Liver (tissue), 8 donors: ENCODE measurements at regions not wholly inside any gene's neighbourhood (a gene's known extent, or its start where the extent isn't known, plus 50 kb on each side); places are given as distances from the start of the nearest gene placed in this dataset.
A peak's percentile ranks its signal among the peaks of the same experiment; 100 is the strongest.

Source experiments
- DNase-seq: peaks from one replicate; pipeline ENCODE4 v3.0.0-alpha.2; 2017; ENCODE audit warnings: low spot score
- H3K27ac ChIP-seq, 2 donors: one replicate each; pipeline ENCODE4 v1.7.0; 2013; ENCODE audit warnings: inconsistent platforms in 2 of 2, low read length in 2 of 2, control low read depth in 1 of 2, low read depth in 1 of 2, mild to moderate bottlenecking in 1 of 2
- H3K27me3 ChIP-seq, 4 donors: one replicate each; pipeline versions ENCODE4 v1.6.1 to v1.7.0; 2013; ENCODE audit warnings: low read length in 3 of 4, inconsistent platforms in 1 of 4, mild to moderate bottlenecking in 1 of 4, moderate library complexity in 1 of 4; ENCODE audit not compliant: control insufficient read depth in 4 of 4, insufficient read depth in 4 of 4
- H3K36me3 ChIP-seq, 4 donors: one replicate each; pipeline versions ENCODE4 v1.6.1 to v1.7.0; 2013; ENCODE audit warnings: low read length in 3 of 4, mild to moderate bottlenecking in 3 of 4, low read depth in 1 of 4, moderate library complexity in 1 of 4; ENCODE audit not compliant: control insufficient read depth in 4 of 4, insufficient read depth in 3 of 4
- H3K4me1 ChIP-seq, 4 donors: one replicate each; pipeline versions ENCODE4 v1.6.1 to v1.7.0; 2013; ENCODE audit warnings: low read length in 3 of 4, mild to moderate bottlenecking in 3 of 4, moderate library complexity in 1 of 4; ENCODE audit not compliant: control insufficient read depth in 4 of 4, insufficient read depth in 4 of 4
- H3K4me3 ChIP-seq, 3 donors: one replicate each; pipeline versions ENCODE4 v1.6.1 to v1.7.0; 2013; ENCODE audit warnings: low read length in 3 of 3, control low read depth in 1 of 3, low read depth in 1 of 3, mild to moderate bottlenecking in 1 of 3
- H3K9ac ChIP-seq, 2 donors: one replicate each; pipeline ENCODE4 v1.7.0; 2013; ENCODE audit warnings: low read length in 2 of 2, mild to moderate bottlenecking in 2 of 2, moderate library complexity in 2 of 2, control low read depth in 1 of 2, low read depth in 1 of 2
- H3K9me3 ChIP-seq, 4 donors: one replicate each; pipeline versions ENCODE4 v1.6.1 to v1.7.0; 2013; ENCODE audit warnings: low read length in 3 of 4; ENCODE audit not compliant: control insufficient read depth in 4 of 4
- ATF3 ChIP-seq: IDR thresholded peaks from 2 replicates; pipeline ENCODE4 v1.6.1; 2016; ENCODE audit warnings: antibody characterized with exemption
- CTCF ChIP-seq: fragments of 150-350 bp; IDR thresholded peaks from 2 replicates; pipeline ENCODE4 v1.5.1; 2017; ENCODE audit warnings: improper control_type of control experiment, low read depth, low read length; ENCODE audit not compliant: missing input control
- EGR1 ChIP-seq, 2 donors: IDR thresholded peaks; 2 replicates each; pipeline ENCODE4 v1.6.1; 2016 to 2018; ENCODE audit warnings: antibody characterized with exemption in 2 of 2, low read depth in 2 of 2
- FOXA1 ChIP-seq: IDR thresholded peaks from 2 replicates; pipeline ENCODE4 v1.6.1; 2016; ENCODE audit warnings: antibody characterized with exemption
- FOXA2 ChIP-seq: IDR thresholded peaks from 2 replicates; pipeline ENCODE4 v1.6.1; 2016; ENCODE audit warnings: antibody characterized with exemption
- GABPA ChIP-seq, 2 donors: IDR thresholded peaks in 1 of 2; conservative IDR thresholded peaks in 1 of 2; 2 replicates each; pipeline ENCODE4 v1.6.1; 2016; ENCODE audit warnings: antibody characterized with exemption in 2 of 2, mild to moderate bottlenecking in 1 of 2, moderate library complexity in 1 of 2
- HNF4A ChIP-seq, 2 donors: conservative IDR thresholded peaks; 2 replicates each; pipeline ENCODE4 v1.6.1; 2016; ENCODE audit warnings: antibody characterized with exemption in 2 of 2, mild to moderate bottlenecking in 2 of 2
- HNF4G ChIP-seq: IDR thresholded peaks from 2 replicates; pipeline ENCODE4 v1.6.1; 2016; ENCODE audit warnings: antibody characterized with exemption
- JUND ChIP-seq, 2 donors: IDR thresholded peaks; 2 replicates each; pipeline ENCODE4 v1.6.1; 2016; ENCODE audit warnings: antibody characterized with exemption in 2 of 2
- MAX ChIP-seq: IDR thresholded peaks from 2 replicates; pipeline ENCODE4 v1.6.1; 2016; ENCODE audit warnings: antibody characterized with exemption
- NR2F2 ChIP-seq: IDR thresholded peaks from 2 replicates; pipeline ENCODE4 v1.6.1; 2016; ENCODE audit warnings: antibody characterized with exemption
- RAD21 ChIP-seq, 2 donors: IDR thresholded peaks; 2 replicates each; pipeline ENCODE4 v1.6.1; 2016; ENCODE audit warnings: antibody characterized with exemption in 2 of 2, mild to moderate bottlenecking in 2 of 2
- RXRA ChIP-seq, 2 donors: IDR thresholded peaks; 2 replicates each; pipeline ENCODE4 v1.6.1; 2017 to 2018; ENCODE audit warnings: antibody characterized with exemption in 2 of 2, mild to moderate bottlenecking in 1 of 2
- SP1 ChIP-seq: IDR thresholded peaks from 2 replicates; pipeline ENCODE4 v1.6.1; 2018; ENCODE audit warnings: antibody characterized with exemption, mild to moderate bottlenecking
- TAF1 ChIP-seq: conservative IDR thresholded peaks from 2 replicates; pipeline ENCODE4 v1.6.1; 2016; ENCODE audit warnings: antibody characterized with exemption, mild to moderate bottlenecking
- YY1 ChIP-seq: IDR thresholded peaks from 2 replicates; pipeline ENCODE4 v1.6.1; 2016; ENCODE audit warnings: antibody characterized with exemption, mild to moderate bottlenecking
- WGBS: extraction: QIAGEN DNeasy Blood & Tissue Kit; methylation state at CpG from one replicate; pipeline ENCODE4 v1.1.7; 2013; 5-methylcytosine and 5-hydroxymethylcytosine counted together
- donor health status: healthy.
- donor health status: healthy.
- donor health status: healthy.
- donor health status: healthy.
- donor health status: healthy.

GRCh38 chr12:67018105-67018504 is 251.1 kb upstream of the CAND1 start:
- DNase-seq = no peak
- Histone ChIP-seq H3K27me3 (no peaks in the 10 kb centered on the region), H3K36me3 (no peaks in the 10 kb centered on the region), H3K9me3 (no peaks in the 10 kb centered on the region), H3K4me3 (no peak overlapping the region), H3K4me1 (no peaks in the 10 kb centered on the region), H3K9ac (no peak overlapping the region), H3K27ac (no peak overlapping the region)
- 80% methylated on average over 5 of the region's 5 CpGs for WGBS
- TF ChIP-seq FOXA2 (no peak), YY1 (no peak), JUND (IDR thresholded peaks at IDR 0.05) (no peak), HNF4G (no peak), CTCF (no peak), HNF4A (conservative IDR thresholded peaks at IDR 0.05) (no peak)

GRCh38 chr12:67019070-67019469 is 250.1 kb upstream of the CAND1 start:
- Histone ChIP-seq H3K4me1 (no peaks in the 10 kb centered on the region), H3K27ac (no peak overlapping the region), H3K36me3 (no peaks in the 10 kb centered on the region), H3K4me3 (no peak overlapping the region), H3K9ac (no peak overlapping the region), H3K27me3 (peaks cover 0 to under 1% (median 0%) of the 10 kb centered on the region in 4 donors), H3K9me3 (no peaks in the 10 kb centered on the region)
- 62% methylated on average over 10 of the region's 10 CpGs for WGBS
- no peak for DNase-seq
- TF ChIP-seq MAX (no peak), HNF4G (no peak), NR2F2 (no peak), ATF3 (no peak), CTCF (no peak), EGR1 (IDR thresholded peaks at IDR 0.05; ENCODE audit: low read depth in 2 of 2) (no peak), RXRA (IDR thresholded peaks at IDR 0.05) (no peak), HNF4A (conservative IDR thresholded peaks at IDR 0.05) (no peak), FOXA2 (no peak), SP1 (no peak), YY1 (no peak), TAF1 (no peak)

- TF ChIP-seq HNF4A (conservative IDR thresholded peaks at IDR 0.05) (peak in 1 of 2 donors; percentile 16), FOXA1 (no peak), MAX (no peak), ATF3 (no peak), EGR1 (IDR thresholded peaks at IDR 0.05; ENCODE audit: low read depth in 2 of 2) (no peak), CTCF (peak; percentile 59), SP1 (no peak), JUND (IDR thresholded peaks at IDR 0.05) (no peak), GABPA (IDR thresholded peaks at IDR 0.05 in 1 of 2, conservative IDR thresholded peaks at IDR 0.05 in 1 of 2) (no peak), RXRA (IDR thresholded peaks at IDR 0.05) (no peak), RAD21 (IDR thresholded peaks at IDR 0.05) (peak; percentile 48 to 67), YY1 (no peak), NR2F2 (no peak)
- DNase-seq = peak; percentile 45
Observed at GRCh38 chr12:67025543-67026114, 243.5 kb upstream of the CAND1 start.

More at GRCh38 chr12:67025543-67026114, 243.5 kb upstream of the CAND1 start:
- Histone ChIP-seq H3K4me3 (no peak overlapping the region), H3K4me1 (no peaks in the 10 kb centered on the region), H3K27ac (no peak overlapping the region), H3K9me3 (no peaks in the 10 kb centered on the region), H3K36me3 (no peaks in the 10 kb centered on the region), H3K27me3 (peaks cover 0 to 7% (median 0%) of the 10 kb centered on the region in 4 donors), H3K9ac (no peak overlapping the region)
- whole genome bisulfite sequencing = 28% methylated on average over 7 of the region's 7 CpGs
